HG03135 (cell line): ENCODE measurements at regions not wholly inside any gene's neighbourhood (a gene's known extent, or its start where the extent isn't known, plus 50 kb on each side); places are given as distances from the start of the nearest gene placed in this dataset.
"Not testable (repeated sequence)": the region's sequence is repeated elsewhere in the genome, so short reads cannot be mapped to it uniquely, and the experiment has no call there.

Source experiments
- ATAC-seq: cut with Tn5 transposase; IDR thresholded peaks from one replicate; pipeline ENCODE4 v1.9.1; 2021; ENCODE audit warnings: mild to moderate bottlenecking, moderate library complexity; ENCODE audit not compliant: unreplicated experiment

- ATAC-seq = no peak
Observed at GRCh38 chr15:59791755-59792154, 102.6 kb upstream of the BNIP2 start.

- no peak for ATAC-seq
Observed at GRCh38 chr15:59791079-59791478, 102.0 kb upstream of the BNIP2 start.

GRCh38 chr15:59786466-59786865 is 97.3 kb upstream of the BNIP2 start:
- ATAC-seq = not testable (repeated sequence)

DNA sequence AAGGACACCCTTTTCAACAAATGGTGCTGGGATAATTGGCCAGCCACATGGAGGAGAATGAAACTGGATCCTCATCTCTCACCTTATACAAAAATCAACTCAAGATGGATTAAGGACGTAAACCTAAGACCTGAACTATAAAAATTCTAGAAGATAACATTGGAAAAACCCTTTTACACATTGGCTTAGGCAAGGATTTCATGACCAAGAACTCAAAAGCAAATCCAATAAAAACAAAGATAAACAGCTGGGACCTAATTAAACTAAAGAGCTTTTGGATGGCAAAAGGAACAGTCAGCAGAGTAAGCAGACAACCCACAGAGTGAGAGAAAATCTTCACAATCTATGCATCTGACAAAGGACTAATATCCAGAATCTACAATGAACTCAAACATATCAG is 96.9 kb upstream of the BNIP2 start:
- not testable (repeated sequence) for ATAC-seq

DNA sequence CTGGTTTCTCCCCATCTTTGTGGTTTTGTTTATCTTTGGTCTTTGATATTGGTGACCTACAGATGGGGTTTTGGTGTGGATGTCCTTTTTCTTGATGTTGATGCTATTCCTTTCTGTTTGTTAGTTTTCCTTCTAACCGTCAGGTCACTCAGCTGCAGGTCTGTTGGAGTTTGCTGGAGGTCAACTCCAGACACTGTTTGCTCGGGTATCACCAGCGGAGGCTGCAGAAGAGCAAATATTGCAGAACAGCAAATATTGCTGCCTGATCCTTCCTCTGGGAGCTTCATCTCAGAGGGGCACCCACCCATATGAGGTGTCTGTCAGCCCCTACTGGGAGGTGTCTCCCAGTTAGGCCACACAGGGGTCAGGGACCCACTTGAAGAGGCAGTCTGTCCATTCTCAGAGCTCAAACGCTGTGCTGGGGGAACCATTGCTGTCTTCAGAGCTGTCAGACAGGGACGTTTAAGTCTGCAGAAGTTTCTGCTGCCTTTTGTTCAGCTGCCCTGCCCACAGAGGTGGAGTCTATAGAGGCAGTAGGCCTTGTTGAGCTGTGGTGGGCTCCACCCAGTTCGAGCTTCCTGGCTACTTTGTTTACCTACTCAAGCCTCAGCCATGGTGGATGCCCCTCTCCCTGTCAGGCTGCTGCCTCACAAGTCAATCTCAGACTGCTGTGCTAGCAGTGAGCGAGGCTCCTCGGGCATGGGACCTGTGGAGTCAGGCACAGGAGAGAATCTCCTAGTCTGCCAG is 94.8 kb upstream of the BNIP2 start:
- not testable (repeated sequence) for ATAC-seq

- ATAC-seq = no peak
Observed at GRCh38 chr15:59779110-59779509, 90.0 kb upstream of the BNIP2 start.

DNA sequence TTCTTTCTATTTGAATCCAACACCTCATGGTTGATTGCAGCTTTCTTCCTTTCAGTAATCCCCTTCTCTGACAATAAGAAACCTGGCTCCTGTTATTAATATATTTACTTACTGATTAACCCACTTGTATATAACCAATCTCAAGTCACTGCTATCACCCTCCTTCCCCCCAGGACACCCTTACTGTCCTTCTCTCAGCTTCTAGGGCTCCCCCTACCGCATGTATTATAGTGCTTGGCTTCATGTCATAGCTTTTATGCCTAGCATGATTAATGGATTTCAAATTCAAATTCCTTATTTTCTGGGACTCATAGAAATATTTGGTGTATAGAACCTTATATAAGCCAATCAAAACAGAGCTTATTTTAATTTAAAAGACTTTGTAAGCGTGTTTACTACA is 75.7 kb upstream of the BNIP2 start:
- no peak for ATAC-seq

DNA sequence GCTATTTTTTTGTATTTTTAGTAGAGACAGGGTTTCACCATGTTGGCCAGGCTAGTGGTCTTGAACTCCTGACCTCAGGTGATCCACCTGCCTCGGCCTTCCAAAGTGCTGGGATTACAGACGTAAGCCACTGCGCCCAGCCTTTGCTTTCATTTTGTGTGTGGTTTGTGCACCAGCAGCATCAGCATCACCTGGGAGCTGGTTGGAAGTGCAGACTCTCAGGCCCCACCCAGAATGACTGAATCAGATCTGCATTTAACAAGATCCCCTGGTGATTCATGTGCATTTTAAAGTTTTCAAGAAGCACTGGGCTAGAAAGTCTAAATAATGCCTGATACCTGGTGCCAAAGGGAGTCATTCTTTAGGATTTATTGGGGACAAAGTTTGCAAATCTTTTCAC is 73.4 kb upstream of the BNIP2 start:
- no peak for ATAC-seq

- ATAC-seq = not testable (repeated sequence)
Observed at GRCh38 chr15:59760256-59760655, 71.1 kb upstream of the BNIP2 start.

GRCh38 chr15:59751552-59752413 is 62.7 kb upstream of the BNIP2 start:
- no peak for ATAC-seq

GRCh38 chr15:59746777-59747176 is 57.7 kb upstream of the BNIP2 start:
- no peak for ATAC-seq

GRCh38 chr15:59741274-59741906 is 52.3 kb upstream of the BNIP2 start:
- ATAC-seq = no peak

DNA sequence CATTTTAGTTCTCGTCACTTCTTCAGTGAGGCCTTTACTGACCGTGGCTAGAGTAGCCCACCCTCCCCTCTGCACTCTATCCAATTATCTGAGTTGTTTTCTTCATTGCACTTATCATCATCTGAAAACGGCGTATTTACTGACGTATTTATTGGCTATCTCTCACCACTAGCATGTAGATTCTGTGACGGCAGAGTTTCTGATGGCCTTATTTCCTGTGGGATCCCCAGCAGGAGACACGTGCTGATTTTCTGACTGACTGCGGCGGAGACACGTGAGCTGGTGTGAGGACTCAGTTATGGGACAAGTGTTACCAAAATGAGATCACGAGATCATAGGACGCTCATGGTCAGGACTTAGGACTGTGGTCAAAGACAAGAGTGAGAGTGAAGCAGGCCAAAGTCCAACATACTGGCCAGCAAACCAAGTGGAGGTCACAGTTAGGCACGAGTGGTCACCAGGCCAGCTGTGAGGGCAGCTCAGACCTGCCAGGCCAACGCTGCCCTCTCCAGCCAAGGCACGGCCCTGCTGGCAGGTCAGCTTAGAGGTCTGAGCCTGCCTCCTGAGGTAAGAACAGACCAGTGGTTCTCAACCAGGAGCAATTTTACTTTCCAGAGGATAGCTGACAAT is 50.6 kb upstream of the BNIP2 start:
- ATAC-seq = no peak
